DMS153 (cell line): ENCODE measurements at regions not wholly inside any gene's neighbourhood (a gene's known extent, or its start where the extent isn't known, plus 50 kb on each side); places are given as distances from the start of the nearest gene placed in this dataset.

Source experiments
- DNase-seq: peaks from one replicate; lab custom pipeline; 2025; lab: John Stamatoyannopoulos, UW

GRCh38 chr10:52703898-52704297 is 68.7 kb downstream of the MBL2 start:
- no peak for DNase-seq

GRCh38 chr10:52706332-52707070 is 66.1 kb downstream of the MBL2 start:
- DNase-seq: no peak
